ENCODE measurements at regions not wholly inside any gene's neighbourhood (a gene's known extent, or its start where the extent isn't known, plus 50 kb on each side); places are given as distances from the start of the nearest gene placed in this dataset.

GRCh38 chr15:25053000-25053815, 98.4 kb downstream of the SNRPN start:
- dilution Hi-C loops (cut with HindIII; ENCODE audit: low sequenced_read_pairs, unreplicated experiment) = no loop called here
- Histone ChIP-seq H3K4ac (ENCODE audit: low read depth, low read length) (no peak overlapping the region), H3K9me3 (ENCODE audit: control insufficient read depth, insufficient read depth, low read length) (peaks cover 93% of the 10 kb centered on the region), H2BK15ac (ENCODE audit: low read depth, low read length) (no peak overlapping the region), H2BK120ac (ENCODE audit: low read depth, low read length) (no peak overlapping the region), H3K56ac (ENCODE audit: extremely low read depth, insufficient read depth, low read length) (no peak overlapping the region), H3K9me1 (ENCODE audit: insufficient read depth, low read length) (no peaks in the 10 kb centered on the region), H3K23ac (ENCODE audit: low read depth, low read length) (no peak overlapping the region), H3K4me2 (ENCODE audit: low read depth, low read length) (no peak overlapping the region), H2BK20ac (ENCODE audit: low read depth, low read length) (no peak overlapping the region), H2AFZ (replicated peaks; ENCODE audit: low read length, poor library complexity) (no peak overlapping the region), H3K4me1 (ENCODE audit: control insufficient read depth, insufficient read depth, low read length) (no peaks in the 10 kb centered on the region), H2BK5ac (ENCODE audit: low read depth, low read length, poor library complexity, severe bottlenecking) (no peak overlapping the region), H4K20me1 (ENCODE audit: insufficient read depth, low read length) (no peaks in the 10 kb centered on the region), H3K18ac (ENCODE audit: low read depth, low read length) (no peak overlapping the region), H3K4me3 (ENCODE audit: insufficient read depth, low read depth, low read length) (no peak overlapping the region), H3K36me3 (ENCODE audit: control insufficient read depth, insufficient read depth, low read length) (peaks cover 91% of the 10 kb centered on the region), H3K79me1 (ENCODE audit: low read depth in 1 of 2, low read length in 2 of 2) (no peaks in the 10 kb centered on the region), H4K5ac (ENCODE audit: low read depth, low read length) (no peak overlapping the region), H4K91ac (ENCODE audit: insufficient read depth, low read depth, low read length) (no peak overlapping the region), H4K8ac (ENCODE audit: low read depth in 2 of 2, low read length in 2 of 2) (no peak overlapping the region), H3K27me3 (ENCODE audit: control insufficient read depth, insufficient read depth, low read length) (no peaks in the 10 kb centered on the region), H2AK5ac (ENCODE audit: low read depth, low read length) (no peak overlapping the region), H2AK9ac (replicated peaks; ENCODE audit: low read depth, low read length, poor library complexity) (no peak overlapping the region), H3K9ac (ENCODE audit: low read depth, low read length) (no peak overlapping the region), H3K27ac (ENCODE audit: insufficient read depth, low read length) (no peak overlapping the region), H3K14ac (replicated peaks; ENCODE audit: low read depth, low read length) (no peak overlapping the region)
- no TSS peak for BruUV-seq (replicated peaks)
- DNase-seq (no peak), ATAC-seq (ENCODE audit: low read depth) (no peak)
- WGBS, 2 experiments (ENCODE audit: extremely low coverage in 2 of 2, insufficient read length in 1 of 2) = 64% methylated on average over 7 of the region's 20 CpGs; no CpG with 5 or more reads in 1 of the 2 experiments
- CTCF ChIA-PET = no interaction called here
- intact Hi-C loops (cut with micrococcal nuclease) = no loop called here
- POLR2A ChIA-PET (ENCODE audit: unreplicated experiment) = no interaction called here
- in situ Hi-C loops (cut with MboI; ENCODE audit: low sequenced_read_pairs) = no loop called here
- TF ChIP-seq MAZ (IDR thresholded peaks at IDR 0.05; ENCODE audit: borderline replicate concordance, low read depth, low read length) (no peak), MXI1 (IDR thresholded peaks at IDR 0.05; ENCODE audit: borderline replicate concordance, low read depth, low read length) (no peak), FOS (IDR thresholded peaks at IDR 0.05; ENCODE audit: low read depth, low read length) (no peak), ELK1 (IDR thresholded peaks at IDR 0.05; ENCODE audit: borderline replicate concordance, low read depth, low read length) (no peak), RFX5 (IDR thresholded peaks at IDR 0.05; ENCODE audit: low read depth, low read length) (no peak), RAD21 (IDR thresholded peaks at IDR 0.05; ENCODE audit: low read length) (no peak), NFE2L2 (IDR thresholded peaks at IDR 0.05; ENCODE audit: low read depth, low read length) (no peak)
